ENCODE measurements at regions not wholly inside any gene's neighbourhood (a gene's known extent, or its start where the extent isn't known, plus 50 kb on each side); places are given as distances from the start of the nearest gene placed in this dataset.

- TF ChIP-seq CTCF (conservative IDR thresholded peaks at IDR 0.05; ENCODE audit: low read depth, low read length) (no peak), POLR2A (IDR thresholded peaks at IDR 0.05; ENCODE audit: low read depth, low read length) (no peak), RAD21 (IDR thresholded peaks at IDR 0.05; ENCODE audit: low read length) (no peak), CEBPB (IDR thresholded peaks at IDR 0.05; ENCODE audit: low read depth, low read length) (no peak), MXI1 (IDR thresholded peaks at IDR 0.05; ENCODE audit: borderline replicate concordance, low read depth, low read length) (no peak), MAFK (IDR thresholded peaks at IDR 0.05; ENCODE audit: low read depth, low read length) (no peak), BHLHE40 (IDR thresholded peaks at IDR 0.05; ENCODE audit: low read depth, low read length) (no peak), NFE2L2 (IDR thresholded peaks at IDR 0.05; ENCODE audit: low read depth, low read length) (no peak), MAZ (IDR thresholded peaks at IDR 0.05; ENCODE audit: borderline replicate concordance, low read depth, low read length) (no peak), FOS (IDR thresholded peaks at IDR 0.05; ENCODE audit: low read depth, low read length) (no peak), USF2 (IDR thresholded peaks at IDR 0.05; ENCODE audit: low read depth, low read length) (no peak), SMC3 (IDR thresholded peaks at IDR 0.05; ENCODE audit: low read depth, low read length) (no peak)
Observed at GRCh38 chr4:11005300-11005699, 320.7 kb upstream of the CLNK start.

Data from IMR-90 (cell line).